HG03159 (cell line): ENCODE measurements at regions not wholly inside any gene's neighbourhood (a gene's known extent, or its start where the extent isn't known, plus 50 kb on each side); places are given as distances from the start of the nearest gene placed in this dataset.

Experiments
- ATAC-seq: cut with Tn5 transposase; IDR thresholded peaks from one replicate; pipeline ENCODE4 v1.9.1; 2021; ENCODE audit warnings: mild to moderate bottlenecking, moderate library complexity; ENCODE audit not compliant: unreplicated experiment

GRCh38 chr1:208298593-208299269 lies 54.5 kb upstream of the PLXNA2 start:
- ATAC-seq: no peak

GRCh38 chr1:208300084-208300770 lies 56.0 kb upstream of the PLXNA2 start:
- no peak for ATAC-seq

DNA sequence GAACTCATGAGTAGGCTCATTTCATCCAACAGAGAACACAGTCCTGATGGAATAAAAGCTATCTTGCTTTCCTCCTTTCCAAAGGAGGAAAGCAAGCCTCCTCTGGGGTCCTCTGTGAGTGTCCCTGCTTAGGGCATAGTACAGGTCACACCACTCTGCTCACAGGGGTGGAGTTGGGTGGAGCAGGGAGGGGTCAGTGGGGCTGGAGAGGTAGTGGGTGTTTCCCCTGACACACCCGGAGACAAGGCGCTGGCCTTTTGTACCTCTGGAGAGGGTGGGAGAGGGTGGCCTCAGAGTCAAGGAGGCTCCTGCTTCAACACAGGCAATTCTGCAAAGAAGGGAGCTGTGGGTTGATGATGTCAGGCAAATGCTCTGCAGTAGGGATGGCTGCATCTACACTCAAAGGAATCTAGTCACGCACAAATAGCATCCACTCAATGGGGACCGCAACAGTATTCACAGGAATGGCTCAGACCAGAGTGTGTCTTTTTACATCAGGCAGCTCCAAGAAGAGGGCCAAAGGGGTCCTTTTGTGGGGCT lies 58.6 kb upstream of the PLXNA2 start:
- ATAC-seq: no peak

- ATAC-seq: no peak
Measured at GRCh38 chr1:208303743-208304712, 59.8 kb upstream of the PLXNA2 start.

GRCh38 chr1:208308221-208308620 lies 64.0 kb upstream of the PLXNA2 start:
- ATAC-seq: no peak

DNA sequence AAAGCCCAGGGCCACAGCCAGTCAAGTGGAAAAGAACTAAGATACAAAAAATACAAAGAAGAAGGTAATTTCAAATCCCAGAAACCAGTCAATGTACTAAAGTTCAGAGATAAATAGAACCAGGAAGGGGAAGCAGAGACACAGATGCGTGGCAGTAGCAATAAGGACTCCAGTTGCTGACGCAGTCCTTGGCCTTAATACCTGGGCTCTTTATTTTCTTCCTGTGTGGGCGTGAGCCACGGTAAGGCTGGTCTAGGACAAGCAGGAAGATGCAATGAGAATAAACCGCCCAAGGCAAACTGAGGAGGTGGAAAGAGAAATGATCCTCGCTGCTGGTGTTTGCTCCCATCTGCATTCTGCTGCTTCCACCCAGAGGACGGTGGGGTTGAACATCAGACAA lies 65.6 kb upstream of the PLXNA2 start:
- no peak for ATAC-seq

DNA sequence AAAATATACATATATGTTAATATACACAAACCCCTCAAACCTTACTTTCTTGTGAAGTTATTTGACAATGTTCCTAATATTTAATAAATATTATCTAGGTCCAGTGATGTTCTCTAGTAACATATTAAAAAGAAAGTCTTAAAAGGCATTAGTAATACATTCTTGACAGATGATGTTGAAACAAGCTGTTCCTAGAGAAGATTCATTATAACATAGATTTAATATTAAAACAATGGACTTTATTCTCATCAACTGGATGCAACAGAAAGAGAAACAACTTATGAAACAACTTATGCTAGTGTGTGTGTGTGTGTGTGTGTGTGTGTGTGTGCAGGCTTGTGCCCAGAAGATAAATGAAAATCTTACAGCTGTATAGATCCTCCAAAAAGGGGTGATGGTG lies 68.5 kb upstream of the PLXNA2 start:
- no peak for ATAC-seq

DNA sequence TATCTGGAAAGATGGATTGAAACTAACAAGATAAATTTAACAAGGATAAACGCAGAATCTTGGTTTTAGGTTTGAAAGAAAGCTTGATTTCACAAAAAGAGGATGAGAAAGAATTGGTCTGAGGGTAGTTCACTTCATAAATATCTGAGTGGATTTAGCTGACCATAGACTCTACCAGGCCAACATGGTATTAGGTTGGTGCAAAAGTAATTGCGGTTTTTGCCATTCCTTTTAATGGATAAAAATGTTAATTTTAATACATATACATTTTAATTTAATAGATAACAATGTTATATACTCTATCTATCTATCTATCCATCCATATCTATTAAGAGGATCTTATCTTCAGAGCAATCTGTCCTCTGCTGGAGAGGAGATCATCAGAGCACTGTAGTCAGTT lies 70.2 kb upstream of the PLXNA2 start:
- ATAC-seq: no peak

DNA sequence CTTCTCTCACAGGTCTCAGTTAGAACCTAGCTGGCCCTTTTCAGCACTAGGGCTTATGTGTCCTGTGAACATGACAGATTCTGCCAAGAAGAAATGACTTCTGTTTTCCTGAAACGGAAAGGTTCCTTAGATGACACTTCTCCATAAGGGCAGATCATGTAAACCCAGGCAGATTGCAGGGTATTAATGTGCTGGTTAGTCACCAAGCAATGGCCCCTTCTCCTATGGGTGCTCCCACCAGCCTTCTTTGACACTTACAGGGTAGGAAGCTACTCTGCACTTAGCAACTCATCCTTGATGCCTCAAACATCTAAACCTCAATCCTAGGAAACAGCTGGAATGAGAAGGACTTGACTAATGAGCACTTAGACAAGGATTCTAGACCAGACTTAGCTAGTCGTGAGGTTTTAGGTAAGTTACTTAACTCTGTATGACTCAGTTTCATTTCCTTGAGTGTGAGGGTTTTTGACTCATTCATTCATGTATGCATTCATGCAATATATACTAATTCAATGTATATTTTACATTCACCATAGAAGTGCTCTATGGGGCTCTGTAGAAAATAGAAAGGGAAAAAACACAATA lies 74.1 kb upstream of the PLXNA2 start:
- ATAC-seq: no peak

DNA sequence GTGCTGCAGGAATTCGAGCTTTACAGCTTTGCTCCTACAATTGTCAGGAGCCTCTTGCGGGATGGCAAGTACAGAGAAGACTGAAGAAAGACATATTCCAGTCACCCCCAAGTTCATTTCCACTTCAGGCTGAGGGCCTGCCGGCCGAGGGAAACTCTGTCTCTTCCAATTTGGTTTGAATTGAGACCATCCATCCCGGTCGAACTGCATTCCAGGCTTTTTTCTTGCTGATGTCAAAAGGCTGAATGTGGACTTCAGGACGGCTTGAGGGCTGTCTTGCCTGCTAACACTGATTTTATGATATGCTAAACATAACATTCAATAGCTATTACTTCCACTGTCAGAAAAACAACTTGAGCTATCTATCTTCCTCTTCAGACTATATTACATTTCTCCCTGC lies 79.8 kb upstream of the PLXNA2 start:
- no peak for ATAC-seq

DNA sequence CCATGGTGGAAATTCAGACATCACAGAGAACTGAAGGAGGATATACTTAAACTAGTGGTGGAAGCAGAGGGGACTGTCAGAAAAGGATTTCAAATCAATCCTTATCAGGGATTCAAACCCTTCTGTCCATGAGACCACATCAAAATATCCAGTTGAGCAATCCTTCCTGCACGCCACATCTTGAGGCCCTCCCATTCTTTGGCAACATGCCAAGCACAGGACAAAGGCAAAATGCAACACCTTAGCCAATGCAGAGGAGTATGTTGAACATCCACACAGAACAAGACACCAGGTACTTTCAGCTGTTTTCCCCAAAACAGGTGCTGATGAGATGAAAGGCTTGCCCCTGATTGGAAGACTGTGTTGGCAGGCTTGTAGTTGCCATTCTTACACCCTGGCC lies 81.8 kb upstream of the PLXNA2 start:
- no peak for ATAC-seq

DNA sequence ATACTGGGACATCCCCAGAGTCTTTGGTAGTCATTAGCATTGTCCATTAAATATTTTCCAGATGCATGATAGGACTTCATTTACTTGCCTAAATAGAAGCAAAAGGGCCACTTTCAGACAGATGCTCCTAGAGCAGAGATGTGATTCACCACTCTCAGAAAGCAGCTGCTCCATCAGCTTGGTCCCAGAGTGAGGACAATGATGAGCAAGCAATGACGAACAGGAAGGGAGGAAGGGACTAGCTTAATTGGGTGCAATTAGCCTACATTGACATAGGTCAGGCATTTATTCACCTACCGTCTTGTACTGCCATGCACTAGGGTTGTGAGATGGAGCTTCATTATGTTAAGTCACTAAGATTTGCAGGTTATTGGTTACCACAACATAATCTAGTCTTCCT lies 85.1 kb upstream of the PLXNA2 start:
- ATAC-seq: no peak

GRCh38 chr1:208332036-208332773 lies 88.0 kb upstream of the PLXNA2 start:
- no peak for ATAC-seq

- no peak for ATAC-seq
Measured at GRCh38 chr1:208332774-208333126, 88.6 kb upstream of the PLXNA2 start.

DNA sequence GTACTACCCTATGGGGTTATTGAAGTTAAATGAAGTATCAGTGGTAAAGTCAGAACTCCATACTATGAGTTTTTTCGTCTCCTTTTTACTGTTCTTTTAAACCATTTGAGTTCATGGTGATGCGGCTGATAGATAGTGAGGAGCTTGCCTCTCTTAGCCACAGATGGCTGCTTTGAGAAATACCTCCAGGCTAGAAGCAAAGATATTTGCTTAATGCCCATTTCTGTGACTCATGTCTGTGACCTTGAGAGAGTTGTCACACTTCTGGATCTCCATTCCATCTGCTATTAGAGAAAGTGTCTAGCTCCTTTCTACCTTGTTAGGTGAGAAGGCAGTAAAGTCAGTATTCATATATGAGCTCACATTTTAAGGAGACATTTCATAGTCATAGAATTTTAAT lies 89.5 kb upstream of the PLXNA2 start:
- ATAC-seq: no peak

- ATAC-seq: no peak
Measured at GRCh38 chr1:208335371-208336136, 91.4 kb upstream of the PLXNA2 start.

- no peak for ATAC-seq
Measured at GRCh38 chr1:208336137-208336518, 91.9 kb upstream of the PLXNA2 start.

DNA sequence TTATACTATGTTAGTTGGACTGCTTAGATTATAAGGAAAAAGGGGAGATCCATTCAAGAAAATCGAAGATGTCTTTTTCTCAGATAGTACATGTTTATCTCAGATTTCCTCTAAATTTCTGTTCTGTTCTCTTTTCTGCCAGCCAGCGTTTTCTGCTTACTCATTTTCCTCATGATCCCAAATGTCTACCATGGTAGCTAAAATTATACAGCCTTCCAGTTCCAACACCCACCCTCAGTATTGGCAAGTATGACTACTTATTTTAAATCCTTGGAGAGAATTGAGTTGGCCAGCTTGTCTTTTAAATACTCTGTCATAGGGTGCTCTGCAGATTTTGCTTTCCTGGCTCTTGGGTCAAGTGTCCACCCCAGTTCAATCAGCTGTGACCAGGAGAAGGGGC lies 95.7 kb upstream of the PLXNA2 start:
- no peak for ATAC-seq

DNA sequence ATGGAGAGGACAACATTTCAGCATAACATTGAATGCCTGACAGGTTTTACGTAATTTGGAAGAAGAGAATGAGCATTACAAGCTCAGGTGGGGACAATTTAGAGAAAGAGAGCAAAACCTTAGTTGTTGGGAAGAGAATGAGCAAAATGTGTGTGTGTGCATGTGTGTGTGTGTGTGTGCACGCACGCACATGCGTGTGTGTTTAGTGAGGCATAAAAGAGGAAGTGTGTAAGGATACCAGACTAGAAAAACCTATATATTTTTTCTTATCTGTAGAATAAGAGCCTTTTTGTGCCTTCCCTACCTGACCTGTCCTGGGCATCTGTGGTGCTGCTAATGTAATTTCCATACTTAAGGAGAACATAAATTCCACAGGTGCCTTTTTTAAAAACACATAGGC lies 99.0 kb upstream of the PLXNA2 start:
- no peak for ATAC-seq
